Caco-2 (cell line): ENCODE measurements at regions not wholly inside any gene's neighbourhood (a gene's known extent, or its start where the extent isn't known, plus 50 kb on each side); places are given as distances from the start of the nearest gene placed in this dataset.

Experiments
- BruUV-seq: library from RNA; stranded (reverse); fragments of 400-500 nt; replicated peaks from 2 replicates; lab custom pipeline; 2021; lab: Mats Ljungman, UMichigan
- CTCF ChIA-PET: fragments of 300-600 bp; sonication (Branson Sonifier 250); formaldehyde crosslinking; loops from one replicate; lab custom pipeline; 2022; ENCODE audit warnings: antibody characterized with exemption; lab: Charles Lee
- POLR2A ChIA-PET: fragments of 300-600 bp; sonication (Branson Sonifier 250); formaldehyde crosslinking; loops from one replicate; lab custom pipeline; 2022; ENCODE audit warnings: antibody characterized with exemption; lab: Charles Lee
- DNase-seq, 2 experiments: peaks; one replicate each; pipeline versions ENCODE4 v3.0.0 to v3.0.0-alpha.2; 2020 to 2022
- H3K27me3 ChIP-seq: replicated peaks from 2 replicates; pipeline ENCODE4 v1.6.0; 2011; ENCODE audit warnings: low read length; ENCODE audit not compliant: control insufficient read depth, insufficient read depth
- H3K36me3 ChIP-seq: 2 replicates; pipeline ENCODE4 v1.5.1; 2011; ENCODE audit warnings: low read length; ENCODE audit not compliant: control insufficient read depth, insufficient read depth
- H3K4me1 ChIP-seq: fragments of 250-450 bp; sonication (Bioruptor Pico); 2 replicates; pipeline ENCODE4 v1.5.1; 2020; ENCODE audit warnings: mild to moderate bottlenecking
- H3K4me3 ChIP-seq: 2 replicates; pipeline ENCODE4 v1.5.1; 2011; ENCODE audit warnings: low read depth, mild to moderate bottlenecking, control low read depth, low read length
- H3K9me3 ChIP-seq: fragments of 250-450 bp; sonication (Bioruptor Pico); 2 replicates; pipeline ENCODE4 v1.5.1; 2020; ENCODE audit warnings: mild to moderate bottlenecking, moderate library complexity
- H3K27ac Mint-ChIP-seq: one replicate; pipeline ENCODE4 v1.8.0; 2022; ENCODE audit warnings: mixed read lengths; ENCODE audit not compliant: unreplicated experiment
- H3K27me3 Mint-ChIP-seq: one replicate; pipeline ENCODE4 v1.8.0; 2022; ENCODE audit warnings: mixed read lengths; ENCODE audit not compliant: insufficient read depth, unreplicated experiment
- H3K36me3 Mint-ChIP-seq: one replicate; pipeline ENCODE4 v1.8.0; 2022; ENCODE audit warnings: mild to moderate bottlenecking, mixed read lengths; ENCODE audit not compliant: insufficient read depth, unreplicated experiment
- H3K4me1 Mint-ChIP-seq: one replicate; pipeline ENCODE4 v1.8.0; 2022; ENCODE audit warnings: low read depth, mixed read lengths; ENCODE audit not compliant: unreplicated experiment
- H3K4me3 Mint-ChIP-seq: one replicate; pipeline ENCODE4 v1.8.0; 2022; ENCODE audit warnings: mild to moderate bottlenecking, moderate library complexity, mixed read lengths; ENCODE audit not compliant: unreplicated experiment
- H3K9me3 Mint-ChIP-seq: one replicate; pipeline ENCODE4 v1.8.0; 2022; ENCODE audit warnings: mixed read lengths; ENCODE audit not compliant: unreplicated experiment
- intact Hi-C: fragments of 100-400 bp; cut with micrococcal nuclease; formaldehyde crosslinking; loops from one replicate; pipeline ENCODE4 v1.10.0; 2022; ENCODE audit not compliant: unreplicated experiment
- TF ChIP-seq, protein P1 (sequence below), 2 experiments: fragments of 200-600 bp in 1 of 2; IDR thresholded peaks; 1 replicate in 1 of 2; 2 replicates in 1 of 2; pipeline versions ENCODE4 v1.5.1 to v1.8.0; 2011 to 2022; ENCODE audit warnings: antibody characterized with exemption in 1 of 2, control low read depth in 1 of 2, inconsistent platforms in 1 of 2, low read depth in 1 of 2, low read length in 1 of 2, mild to moderate bottlenecking in 1 of 2, moderate library complexity in 1 of 2; ENCODE audit not compliant: insufficient read depth in 1 of 2, severe bottlenecking in 1 of 2, unreplicated experiment in 1 of 2

DNA sequence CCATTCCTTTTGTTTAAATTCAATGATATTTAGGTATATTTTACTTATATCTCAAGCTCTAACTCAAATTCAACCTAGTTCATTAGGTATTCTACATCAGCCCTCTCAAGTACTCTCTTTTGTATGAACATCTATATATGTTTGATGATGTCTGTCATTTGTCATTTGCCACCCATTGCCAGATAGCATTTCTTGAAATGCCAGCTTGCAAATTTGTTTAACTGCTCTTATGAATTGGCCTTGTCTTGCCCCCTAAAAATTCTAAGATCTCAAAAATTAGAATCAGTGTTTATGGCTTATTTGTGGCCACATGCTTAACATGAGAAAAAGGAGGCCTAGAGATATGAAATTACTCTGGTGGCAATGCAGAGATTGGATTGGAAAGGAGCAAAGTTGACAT is 1140.3 kb upstream of the DDX18 start:
- CTCF ChIA-PET, result no interaction called here
- DNase-seq, result no peak
- no peaks in the 10 kb centered on the region for H3K9me3 ChIP-seq
- no peaks in the 10 kb centered on the region for H3K36me3 ChIP-seq
- H3K27ac Mint-ChIP-seq, result no peak overlapping the region
- no peak overlapping the region for H3K4me3 ChIP-seq
- H3K4me1 Mint-ChIP-seq, result no peaks in the 10 kb centered on the region
- H3K4me1 ChIP-seq, result no peaks in the 10 kb centered on the region
- no peaks in the 10 kb centered on the region for H3K27me3 ChIP-seq
- H3K36me3 Mint-ChIP-seq, result no peaks in the 10 kb centered on the region
- H3K9me3 Mint-ChIP-seq, result no peaks in the 10 kb centered on the region
- TF ChIP-seq, protein P1, sequence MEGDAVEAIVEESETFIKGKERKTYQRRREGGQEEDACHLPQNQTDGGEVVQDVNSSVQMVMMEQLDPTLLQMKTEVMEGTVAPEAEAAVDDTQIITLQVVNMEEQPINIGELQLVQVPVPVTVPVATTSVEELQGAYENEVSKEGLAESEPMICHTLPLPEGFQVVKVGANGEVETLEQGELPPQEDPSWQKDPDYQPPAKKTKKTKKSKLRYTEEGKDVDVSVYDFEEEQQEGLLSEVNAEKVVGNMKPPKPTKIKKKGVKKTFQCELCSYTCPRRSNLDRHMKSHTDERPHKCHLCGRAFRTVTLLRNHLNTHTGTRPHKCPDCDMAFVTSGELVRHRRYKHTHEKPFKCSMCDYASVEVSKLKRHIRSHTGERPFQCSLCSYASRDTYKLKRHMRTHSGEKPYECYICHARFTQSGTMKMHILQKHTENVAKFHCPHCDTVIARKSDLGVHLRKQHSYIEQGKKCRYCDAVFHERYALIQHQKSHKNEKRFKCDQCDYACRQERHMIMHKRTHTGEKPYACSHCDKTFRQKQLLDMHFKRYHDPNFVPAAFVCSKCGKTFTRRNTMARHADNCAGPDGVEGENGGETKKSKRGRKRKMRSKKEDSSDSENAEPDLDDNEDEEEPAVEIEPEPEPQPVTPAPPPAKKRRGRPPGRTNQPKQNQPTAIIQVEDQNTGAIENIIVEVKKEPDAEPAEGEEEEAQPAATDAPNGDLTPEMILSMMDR (IDR thresholded peaks at IDR 0.05; ENCODE audit: insufficient read depth in 1 of 2, low read depth in 1 of 2, low read length in 1 of 2, severe bottlenecking in 1 of 2, unreplicated experiment in 1 of 2), result no peak
- intact Hi-C loops, result no loop called here
- H3K27me3 Mint-ChIP-seq, result no peaks in the 10 kb centered on the region
- H3K4me3 Mint-ChIP-seq, result no peak overlapping the region
- POLR2A ChIA-PET, result no interaction called here
- BruUV-seq, result no TSS peak

DNA sequence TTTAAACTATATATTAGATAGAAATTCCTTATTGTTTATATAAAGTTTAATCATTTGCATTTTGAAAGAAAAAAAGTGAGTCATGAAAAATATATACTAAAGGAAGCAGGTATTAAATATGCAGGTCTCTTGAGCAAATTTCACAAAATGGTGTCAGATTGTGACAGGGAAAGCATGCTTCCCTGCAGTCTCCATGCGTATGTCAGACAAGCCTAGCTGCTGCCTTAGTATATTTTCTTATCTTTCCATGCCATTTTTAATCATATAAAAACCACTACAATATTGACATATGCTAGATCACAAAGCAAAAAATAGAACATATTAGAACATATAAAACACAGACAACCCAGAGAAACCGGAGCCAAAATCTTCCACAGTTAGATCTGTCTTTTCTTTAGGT is 1137.7 kb upstream of the DDX18 start:
- no peak for DNase-seq
- ChIA-PET POLR2A (no interaction called here), CTCF (no interaction called here)
- Mint-ChIP-seq H3K9me3 (no peaks in the 10 kb centered on the region), H3K36me3 (no peaks in the 10 kb centered on the region), H3K27ac (no peak overlapping the region), H3K27me3 (no peaks in the 10 kb centered on the region), H3K4me1 (no peaks in the 10 kb centered on the region), H3K4me3 (no peak overlapping the region)
- Histone ChIP-seq H3K36me3 (no peaks in the 10 kb centered on the region), H3K9me3 (no peaks in the 10 kb centered on the region), H3K4me1 (no peaks in the 10 kb centered on the region), H3K27me3 (no peaks in the 10 kb centered on the region), H3K4me3 (no peak overlapping the region)
- BruUV-seq, result no TSS peak
- TF ChIP-seq, protein P1 (IDR thresholded peaks at IDR 0.05; ENCODE audit: insufficient read depth in 1 of 2, low read depth in 1 of 2, low read length in 1 of 2, severe bottlenecking in 1 of 2, unreplicated experiment in 1 of 2), result no peak
- intact Hi-C loops, result no loop called here

DNA sequence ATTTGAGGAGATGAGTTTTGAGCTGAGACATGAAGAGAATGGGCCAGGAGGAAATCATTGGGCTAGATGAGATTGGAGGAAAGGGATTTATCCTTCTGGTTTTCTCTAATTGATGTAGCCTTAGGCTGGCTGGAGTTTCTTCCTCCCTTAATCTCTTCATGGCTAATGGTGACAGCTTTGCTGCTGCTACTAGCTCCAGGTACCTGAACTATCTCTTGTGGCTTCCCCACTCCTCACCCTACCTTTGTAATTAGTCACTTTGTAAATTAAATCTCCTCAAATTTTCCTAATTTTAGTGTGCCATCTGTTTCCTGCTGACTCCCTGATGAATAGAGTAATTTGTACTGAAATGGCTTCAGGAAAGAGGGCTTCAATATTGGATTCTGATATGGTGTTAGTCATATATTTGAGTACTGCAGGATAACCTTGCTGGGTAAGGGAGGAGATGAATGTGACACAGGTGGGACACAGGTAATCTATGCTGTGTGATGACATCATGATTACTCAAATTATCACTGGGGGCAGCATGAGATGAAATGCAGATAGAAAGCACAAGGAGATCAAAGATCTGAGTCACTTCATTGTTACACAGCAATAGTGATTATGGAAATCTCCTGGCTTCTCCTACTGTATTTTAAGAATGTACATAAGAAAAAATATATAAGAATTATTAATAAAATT is 1134.1 kb upstream of the DDX18 start:
- H3K27ac Mint-ChIP-seq, result no peak overlapping the region

More for the DNA sequence above, 1134.1 kb upstream of the DDX18 start:
- intact Hi-C loops, result no loop called here
- Mint-ChIP-seq H3K4me1 (no peaks in the 10 kb centered on the region), H3K9me3 (no peaks in the 10 kb centered on the region), H3K27me3 (no peaks in the 10 kb centered on the region), H3K4me3 (no peak overlapping the region), H3K36me3 (no peaks in the 10 kb centered on the region)
- DNase-seq, result no peak
- Histone ChIP-seq H3K9me3 (no peaks in the 10 kb centered on the region), H3K4me3 (no peak overlapping the region), H3K4me1 (no peaks in the 10 kb centered on the region), H3K27me3 (no peaks in the 10 kb centered on the region), H3K36me3 (no peaks in the 10 kb centered on the region)
- CTCF ChIA-PET, result no interaction called here
- POLR2A ChIA-PET, result no interaction called here
- no TSS peak for BruUV-seq
- TF ChIP-seq, protein P1 (IDR thresholded peaks at IDR 0.05; ENCODE audit: insufficient read depth in 1 of 2, low read depth in 1 of 2, low read length in 1 of 2, severe bottlenecking in 1 of 2, unreplicated experiment in 1 of 2), result no peak
